ENCODE measurements at regions not wholly inside any gene's neighbourhood (a gene's known extent, or its start where the extent isn't known, plus 50 kb on each side); places are given as distances from the start of the nearest gene placed in this dataset.

- peaks cover 2% of the 10 kb centered on the region for H3K9me3 Mint-ChIP-seq
- no peak overlapping the region for H3K4me3 Mint-ChIP-seq
- H3K4me1 Mint-ChIP-seq = no peaks in the 10 kb centered on the region
- CTCF ChIA-PET = no interaction called here
- H3K27me3 Mint-ChIP-seq = no peaks in the 10 kb centered on the region
- no peak for DNase-seq
- no peaks in the 10 kb centered on the region for H3K36me3 Mint-ChIP-seq
- no peak overlapping the region for H3K27ac Mint-ChIP-seq
Measured at GRCh38 chr7:20507157-20507556, 108.3 kb upstream of the ABCB5 start.

- no peaks in the 10 kb centered on the region for H3K9me3 Mint-ChIP-seq
- no peaks in the 10 kb centered on the region for H3K27me3 Mint-ChIP-seq
- no peaks in the 10 kb centered on the region for H3K36me3 Mint-ChIP-seq
- CTCF ChIA-PET = no interaction called here
- no peak for DNase-seq
- no peaks in the 10 kb centered on the region for H3K4me1 Mint-ChIP-seq
- no peak overlapping the region for H3K27ac Mint-ChIP-seq
- no peak overlapping the region for H3K4me3 Mint-ChIP-seq
Measured at GRCh38 chr7:20508109-20508508, 107.4 kb upstream of the ABCB5 start.

GRCh38 chr7:20509892-20510572 lies 105.4 kb upstream of the ABCB5 start:
- Mint-ChIP-seq H3K4me3 (no peak overlapping the region), H3K27ac (no peak overlapping the region), H3K27me3 (no peaks in the 10 kb centered on the region), H3K36me3 (no peaks in the 10 kb centered on the region), H3K9me3 (no peaks in the 10 kb centered on the region), H3K4me1 (no peaks in the 10 kb centered on the region)
- no peak for DNase-seq
- CTCF ChIA-PET = no interaction called here

GRCh38 chr7:20510573-20510900 lies 104.9 kb upstream of the ABCB5 start:
- H3K9me3 Mint-ChIP-seq = no peaks in the 10 kb centered on the region
- H3K27ac Mint-ChIP-seq = no peak overlapping the region
- H3K4me1 Mint-ChIP-seq = no peaks in the 10 kb centered on the region
- no peak for DNase-seq
- H3K27me3 Mint-ChIP-seq = no peaks in the 10 kb centered on the region
- H3K4me3 Mint-ChIP-seq = no peak overlapping the region
- CTCF ChIA-PET = no interaction called here
- no peaks in the 10 kb centered on the region for H3K36me3 Mint-ChIP-seq

GRCh38 chr7:20513341-20513740 lies 102.1 kb upstream of the ABCB5 start:
- DNase-seq = no peak
- CTCF ChIA-PET = no interaction called here
- Mint-ChIP-seq H3K4me3 (no peak overlapping the region), H3K27me3 (no peaks in the 10 kb centered on the region), H3K27ac (no peak overlapping the region), H3K4me1 (no peaks in the 10 kb centered on the region), H3K36me3 (no peaks in the 10 kb centered on the region), H3K9me3 (no peaks in the 10 kb centered on the region)

GRCh38 chr7:20513897-20514296 lies 101.6 kb upstream of the ABCB5 start:
- no peaks in the 10 kb centered on the region for H3K27me3 Mint-ChIP-seq
- CTCF ChIA-PET = no interaction called here
- no peak for DNase-seq
- no peaks in the 10 kb centered on the region for H3K9me3 Mint-ChIP-seq
- no peaks in the 10 kb centered on the region for H3K36me3 Mint-ChIP-seq
- H3K27ac Mint-ChIP-seq = no peak overlapping the region
- H3K4me3 Mint-ChIP-seq = no peak overlapping the region
- H3K4me1 Mint-ChIP-seq = no peaks in the 10 kb centered on the region

- no peaks in the 10 kb centered on the region for H3K4me1 Mint-ChIP-seq
- H3K27me3 Mint-ChIP-seq = no peaks in the 10 kb centered on the region
- no peaks in the 10 kb centered on the region for H3K36me3 Mint-ChIP-seq
- DNase-seq = no peak
- H3K27ac Mint-ChIP-seq = no peak overlapping the region
- H3K9me3 Mint-ChIP-seq = no peaks in the 10 kb centered on the region
- H3K4me3 Mint-ChIP-seq = no peak overlapping the region
- CTCF ChIA-PET = no interaction called here
Measured at GRCh38 chr7:20514364-20514763, 101.1 kb upstream of the ABCB5 start.

- CTCF ChIA-PET = no interaction called here
- Mint-ChIP-seq H3K4me3 (no peak overlapping the region), H3K27ac (no peak overlapping the region), H3K27me3 (no peaks in the 10 kb centered on the region), H3K36me3 (no peaks in the 10 kb centered on the region), H3K9me3 (peaks cover 4% of the 10 kb centered on the region), H3K4me1 (no peaks in the 10 kb centered on the region)
- no peak for DNase-seq
Measured at GRCh38 chr7:20519645-20520044, 95.8 kb upstream of the ABCB5 start.

- no peak overlapping the region for H3K27ac Mint-ChIP-seq
- no peak for DNase-seq
- CTCF ChIA-PET = no interaction called here
- H3K4me3 Mint-ChIP-seq = no peak overlapping the region
- H3K36me3 Mint-ChIP-seq = no peaks in the 10 kb centered on the region
- no peaks in the 10 kb centered on the region for H3K27me3 Mint-ChIP-seq
- no peaks in the 10 kb centered on the region for H3K4me1 Mint-ChIP-seq
- H3K9me3 Mint-ChIP-seq = peaks cover 4% of the 10 kb centered on the region
Measured at GRCh38 chr7:20520530-20520929, 94.9 kb upstream of the ABCB5 start.

- DNase-seq = no peak
- Mint-ChIP-seq H3K4me3 (no peak overlapping the region), H3K36me3 (no peaks in the 10 kb centered on the region), H3K9me3 (peaks cover 4% of the 10 kb centered on the region), H3K4me1 (no peaks in the 10 kb centered on the region), H3K27ac (no peak overlapping the region), H3K27me3 (no peaks in the 10 kb centered on the region)
- CTCF ChIA-PET = no interaction called here
Measured at GRCh38 chr7:20521243-20521642, 94.2 kb upstream of the ABCB5 start.

- no peak overlapping the region for H3K4me3 Mint-ChIP-seq
- H3K27me3 Mint-ChIP-seq = no peaks in the 10 kb centered on the region
- no peaks in the 10 kb centered on the region for H3K36me3 Mint-ChIP-seq
- H3K27ac Mint-ChIP-seq = no peak overlapping the region
- no peaks in the 10 kb centered on the region for H3K4me1 Mint-ChIP-seq
- peaks cover 5% of the 10 kb centered on the region for H3K9me3 Mint-ChIP-seq
- CTCF ChIA-PET = no interaction called here
- no peak for DNase-seq
Measured at GRCh38 chr7:20529260-20529659, 86.2 kb upstream of the ABCB5 start.

GRCh38 chr7:20532890-20533289 lies 82.6 kb upstream of the ABCB5 start:
- DNase-seq = no peak
- CTCF ChIA-PET = no interaction called here
- no peaks in the 10 kb centered on the region for H3K36me3 Mint-ChIP-seq
- no peaks in the 10 kb centered on the region for H3K27me3 Mint-ChIP-seq
- no peaks in the 10 kb centered on the region for H3K4me1 Mint-ChIP-seq
- no peak overlapping the region for H3K27ac Mint-ChIP-seq
- no peak overlapping the region for H3K4me3 Mint-ChIP-seq
- H3K9me3 Mint-ChIP-seq = peaks cover 3% of the 10 kb centered on the region

GRCh38 chr7:20534543-20534942 lies 80.9 kb upstream of the ABCB5 start:
- CTCF ChIA-PET = no interaction called here
- H3K27me3 Mint-ChIP-seq = no peaks in the 10 kb centered on the region

GRCh38 chr7:20535541-20535940 lies 79.9 kb upstream of the ABCB5 start:
- no peak for DNase-seq
- CTCF ChIA-PET = no interaction called here
- H3K4me1 Mint-ChIP-seq = no peaks in the 10 kb centered on the region
- no peaks in the 10 kb centered on the region for H3K27me3 Mint-ChIP-seq
- H3K9me3 Mint-ChIP-seq = no peaks in the 10 kb centered on the region
- H3K4me3 Mint-ChIP-seq = no peak overlapping the region
- no peak overlapping the region for H3K27ac Mint-ChIP-seq
- H3K36me3 Mint-ChIP-seq = no peaks in the 10 kb centered on the region

More at GRCh38 chr7:20534543-20534942, 80.9 kb upstream of the ABCB5 start:
- Mint-ChIP-seq H3K9me3 (no peaks in the 10 kb centered on the region), H3K4me1 (no peaks in the 10 kb centered on the region), H3K36me3 (no peaks in the 10 kb centered on the region), H3K27ac (no peak overlapping the region), H3K4me3 (no peak overlapping the region)
- DNase-seq = no peak

- no peaks in the 10 kb centered on the region for H3K36me3 Mint-ChIP-seq
- H3K4me3 Mint-ChIP-seq = no peak overlapping the region
- H3K27me3 Mint-ChIP-seq = no peaks in the 10 kb centered on the region
- DNase-seq = no peak
- no peak overlapping the region for H3K27ac Mint-ChIP-seq
- H3K9me3 Mint-ChIP-seq = no peaks in the 10 kb centered on the region
- H3K4me1 Mint-ChIP-seq = no peaks in the 10 kb centered on the region
- CTCF ChIA-PET = no interaction called here
Measured at GRCh38 chr7:20539201-20539600, 76.3 kb upstream of the ABCB5 start.
